ENCODE measurements at regions not wholly inside any gene's neighbourhood (a gene's known extent, or its start where the extent isn't known, plus 50 kb on each side); places are given as distances from the start of the nearest gene placed in this dataset.

- Mint-ChIP-seq H3K4me1 (peaks cover 40% of the 10 kb centered on the region), H3K27me3 (ENCODE audit: low read depth) (no peaks in the 10 kb centered on the region), H3K36me3 (no peaks in the 10 kb centered on the region), H3K9me3 (peaks cover 7% of the 10 kb centered on the region), H3K4me3 (no peak overlapping the region), H3K27ac (no peak overlapping the region)
- DNase-seq (ENCODE audit: low spot score) (no peak), ATAC-seq (no peak)
- POLR2A ChIA-PET, result no interaction called here
- TF ChIP-seq MYBL2 (CRISPR knock-in tag; IDR thresholded peaks at IDR 0.05), result no peak
- no peak for TF ChIP-seq FOXP4 (CRISPR knock-in tag; IDR thresholded peaks at IDR 0.05)
- TF ChIP-seq, protein P1, sequence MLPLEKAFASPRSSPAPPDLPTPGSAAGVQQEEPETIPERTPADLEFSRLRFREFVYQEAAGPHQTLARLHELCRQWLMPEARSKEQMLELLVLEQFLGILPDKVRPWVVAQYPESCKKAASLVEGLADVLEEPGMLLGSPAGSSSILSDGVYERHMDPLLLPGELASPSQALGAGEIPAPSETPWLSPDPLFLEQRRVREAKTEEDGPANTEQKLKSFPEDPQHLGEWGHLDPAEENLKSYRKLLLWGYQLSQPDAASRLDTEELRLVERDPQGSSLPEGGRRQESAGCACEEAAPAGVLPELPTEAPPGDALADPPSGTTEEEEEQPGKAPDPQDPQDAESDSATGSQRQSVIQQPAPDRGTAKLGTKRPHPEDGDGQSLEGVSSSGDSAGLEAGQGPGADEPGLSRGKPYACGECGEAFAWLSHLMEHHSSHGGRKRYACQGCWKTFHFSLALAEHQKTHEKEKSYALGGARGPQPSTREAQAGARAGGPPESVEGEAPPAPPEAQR (CRISPR knock-in tag; IDR thresholded peaks at IDR 0.05), result no peak
- no peak for TF ChIP-seq GABPB1 (CRISPR knock-in tag; IDR thresholded peaks at IDR 0.05)
- no peak for TF ChIP-seq GRHL2 (CRISPR knock-in tag; IDR thresholded peaks at IDR 0.05; ENCODE audit: insufficient replicate concordance, severe bottlenecking)
- no peak for TF ChIP-seq ESRRA (CRISPR knock-in tag; IDR thresholded peaks at IDR 0.05; ENCODE audit: borderline replicate concordance)
- CTCF ChIA-PET, result no interaction called here
These were observed 90.1 kb upstream of the ARMC3 start for GRCh38 chr10:22837771-22838170.

DNA sequence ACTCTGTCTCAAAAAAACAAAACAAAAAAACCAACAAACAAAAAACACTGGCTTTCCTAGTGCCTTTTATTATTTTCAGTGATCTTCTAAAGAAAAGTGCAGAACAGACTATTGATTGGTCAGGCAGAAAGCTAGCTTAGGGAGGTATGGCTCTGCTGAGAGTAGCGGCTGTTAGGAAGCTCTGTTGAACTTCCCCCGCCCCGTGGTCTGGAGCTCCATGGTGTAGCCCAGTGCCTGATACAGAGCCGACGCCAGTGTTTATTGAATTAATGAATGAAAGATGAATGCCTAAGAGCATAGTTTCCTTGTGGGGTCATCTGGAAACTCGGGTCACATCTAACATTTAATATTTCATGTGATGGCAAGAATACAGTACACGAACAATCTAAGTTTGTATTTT is 90.5 kb upstream of the ARMC3 start:
- H3K9me3 Mint-ChIP-seq, result peaks cover 7% of the 10 kb centered on the region
- CTCF ChIA-PET, result no interaction called here

DNA sequence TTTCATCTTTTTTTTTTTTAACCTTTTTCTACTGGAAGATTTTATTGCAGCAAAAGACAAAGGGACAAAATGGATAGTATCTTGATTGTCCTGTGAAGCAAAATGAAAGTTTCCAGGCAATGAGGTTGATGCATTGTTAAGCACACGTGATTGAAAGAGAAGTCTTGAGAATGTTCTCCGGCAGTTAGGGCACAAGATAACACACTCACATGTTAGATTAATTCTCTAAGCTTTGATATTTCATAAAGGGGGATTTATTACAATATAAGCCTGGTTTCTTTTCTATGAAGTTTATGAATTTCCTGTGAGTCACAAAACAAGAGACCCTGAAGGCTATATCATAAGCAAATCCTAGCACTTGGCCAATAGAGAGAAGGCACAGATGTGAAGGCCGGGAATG is 93.4 kb upstream of the ARMC3 start:
- Mint-ChIP-seq H3K4me1 (peaks cover 30% of the 10 kb centered on the region), H3K27ac (no peak overlapping the region), H3K36me3 (no peaks in the 10 kb centered on the region), H3K9me3 (peaks cover 7% of the 10 kb centered on the region), H3K4me3 (no peak overlapping the region), H3K27me3 (ENCODE audit: low read depth) (no peaks in the 10 kb centered on the region)
- ChIA-PET CTCF (no interaction called here), POLR2A (no interaction called here)
- no peak for DNase-seq (ENCODE audit: low spot score)
- no peak for TF ChIP-seq FOXP4 (CRISPR knock-in tag; IDR thresholded peaks at IDR 0.05)
- TF ChIP-seq ZNF138 (CRISPR knock-in tag; conservative IDR thresholded peaks at IDR 0.05), result no peak
- TF ChIP-seq, protein P2, sequence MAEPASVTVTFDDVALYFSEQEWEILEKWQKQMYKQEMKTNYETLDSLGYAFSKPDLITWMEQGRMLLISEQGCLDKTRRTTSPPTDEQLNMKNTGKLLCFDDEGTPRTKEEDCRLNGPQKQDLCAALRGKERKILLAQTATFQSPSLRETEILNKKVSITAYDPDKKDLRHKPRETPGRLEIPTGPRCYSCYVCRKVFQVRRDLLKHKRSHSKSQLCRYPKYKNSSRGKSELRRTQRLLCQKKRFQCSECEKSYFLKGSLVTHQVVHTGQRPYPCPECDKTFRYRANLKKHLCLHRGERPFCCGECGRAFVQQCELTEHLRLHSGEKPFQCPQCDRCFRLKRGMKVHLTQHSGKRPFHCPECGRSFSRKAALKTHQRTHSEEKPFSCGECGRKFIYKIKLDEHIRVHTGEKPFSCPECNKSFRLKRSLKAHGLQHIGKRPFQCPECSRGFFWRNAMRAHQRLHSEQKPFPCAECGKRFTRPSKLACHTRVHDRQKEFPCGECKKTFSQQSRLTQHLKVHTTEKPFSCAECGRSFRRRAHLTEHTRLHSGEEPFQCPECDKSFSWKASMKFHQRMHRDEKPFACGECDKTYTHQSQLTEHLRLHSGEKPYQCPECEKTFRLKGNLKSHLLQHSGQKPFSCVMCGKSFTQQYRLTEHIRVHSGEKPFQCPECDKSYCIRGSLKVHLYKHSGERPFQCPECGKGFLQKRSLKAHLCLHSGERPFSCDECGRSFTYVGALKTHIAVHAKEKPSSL (CRISPR knock-in tag; conservative IDR thresholded peaks at IDR 0.05), result no peak
- no peak for TF ChIP-seq FOXJ3 (CRISPR knock-in tag; IDR thresholded peaks at IDR 0.05; ENCODE audit: borderline replicate concordance)
- no peak for TF ChIP-seq ATF3 (CRISPR knock-in tag; conservative IDR thresholded peaks at IDR 0.05)
- TF ChIP-seq ZNF281 (CRISPR knock-in tag; IDR thresholded peaks at IDR 0.05), result no peak
- TF ChIP-seq SMAD3 (CRISPR knock-in tag; IDR thresholded peaks at IDR 0.05; ENCODE audit: borderline replicate concordance), result no peak
- TF ChIP-seq, protein P3, sequence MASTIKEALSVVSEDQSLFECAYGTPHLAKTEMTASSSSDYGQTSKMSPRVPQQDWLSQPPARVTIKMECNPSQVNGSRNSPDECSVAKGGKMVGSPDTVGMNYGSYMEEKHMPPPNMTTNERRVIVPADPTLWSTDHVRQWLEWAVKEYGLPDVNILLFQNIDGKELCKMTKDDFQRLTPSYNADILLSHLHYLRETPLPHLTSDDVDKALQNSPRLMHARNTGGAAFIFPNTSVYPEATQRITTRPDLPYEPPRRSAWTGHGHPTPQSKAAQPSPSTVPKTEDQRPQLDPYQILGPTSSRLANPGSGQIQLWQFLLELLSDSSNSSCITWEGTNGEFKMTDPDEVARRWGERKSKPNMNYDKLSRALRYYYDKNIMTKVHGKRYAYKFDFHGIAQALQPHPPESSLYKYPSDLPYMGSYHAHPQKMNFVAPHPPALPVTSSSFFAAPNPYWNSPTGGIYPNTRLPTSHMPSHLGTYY (CRISPR knock-in tag; IDR thresholded peaks at IDR 0.05), result no peak
- TF ChIP-seq CBFB (CRISPR knock-in tag; IDR thresholded peaks at IDR 0.05; ENCODE audit: low read depth), result no peak
- ATAC-seq, result no peak

More for the DNA sequence above, 90.5 kb upstream of the ARMC3 start:
- DNase-seq (ENCODE audit: low spot score) (no peak), ATAC-seq (no peak)
- no peak overlapping the region for H3K4me3 Mint-ChIP-seq
- H3K27ac Mint-ChIP-seq, result no peak overlapping the region
- TF ChIP-seq, protein P4, sequence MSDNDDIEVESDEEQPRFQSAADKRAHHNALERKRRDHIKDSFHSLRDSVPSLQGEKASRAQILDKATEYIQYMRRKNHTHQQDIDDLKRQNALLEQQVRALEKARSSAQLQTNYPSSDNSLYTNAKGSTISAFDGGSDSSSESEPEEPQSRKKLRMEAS (CRISPR knock-in tag; IDR thresholded peaks at IDR 0.05), result no peak
- TF ChIP-seq RELA (CRISPR knock-in tag; IDR thresholded peaks at IDR 0.05; ENCODE audit: borderline replicate concordance), result no peak
- no peak for TF ChIP-seq TP53 (CRISPR knock-in tag; IDR thresholded peaks at IDR 0.05)
- no peak for TF ChIP-seq ZNF423 (CRISPR knock-in tag; IDR thresholded peaks at IDR 0.05)
- no peak for TF ChIP-seq ZNF263 (CRISPR knock-in tag; IDR thresholded peaks at IDR 0.05; ENCODE audit: low read depth)
- POLR2A ChIA-PET, result no interaction called here
- H3K36me3 Mint-ChIP-seq, result no peaks in the 10 kb centered on the region
- peaks cover 40% of the 10 kb centered on the region for H3K4me1 Mint-ChIP-seq
- H3K27me3 Mint-ChIP-seq (ENCODE audit: low read depth), result no peaks in the 10 kb centered on the region
